Upper lobe of right lung (tissue), 1 donor: ENCODE measurements at regions not wholly inside any gene's neighbourhood (a gene's known extent, or its start where the extent isn't known, plus 50 kb on each side); places are given as distances from the start of the nearest gene placed in this dataset.

Source experiments
- ATAC-seq: fragments of 200-7000 bp; cut with Tn5 transposase; one replicate; pipeline ENCODE4 v1.9.1; 2020; ENCODE audit warnings: mild to moderate bottlenecking, moderate library complexity
- DNase-seq: peaks from one replicate; pipeline ENCODE4 v3.0.0-alpha.2; 2020
- H3K27ac ChIP-seq: fragments of 200-600 bp; one replicate; pipeline ENCODE4 v1.8.0; 2022
- H3K27me3 ChIP-seq: fragments of 200-600 bp; one replicate; pipeline ENCODE4 v1.8.0; 2022; ENCODE audit warnings: mild to moderate bottlenecking
- H3K36me3 ChIP-seq: fragments of 200-600 bp; one replicate; pipeline ENCODE4 v1.8.0; 2022
- H3K4me1 ChIP-seq: fragments of 200-600 bp; one replicate; pipeline ENCODE4 v1.8.0; 2022
- H3K4me3 ChIP-seq: fragments of 200-600 bp; one replicate; pipeline ENCODE4 v1.8.0; 2022; ENCODE audit warnings: mild to moderate bottlenecking
- H3K9me3 ChIP-seq: fragments of 200-600 bp; one replicate; pipeline ENCODE4 v1.8.0; 2022
- intact Hi-C: fragments of 100-400 bp; cut with DNase I; formaldehyde crosslinking; loops from one replicate; pipeline ENCODE4 v1.11.0; 2022
- TF ChIP-seq, protein P1 (sequence below): fragments of 200-600 bp; IDR thresholded peaks from one replicate; pipeline ENCODE4 v1.8.0; 2022; ENCODE audit warnings: antibody characterized with exemption
- donor health status: DM: no; HTN: yes; CAD: no; lungs with severe emphysema.

DNA sequence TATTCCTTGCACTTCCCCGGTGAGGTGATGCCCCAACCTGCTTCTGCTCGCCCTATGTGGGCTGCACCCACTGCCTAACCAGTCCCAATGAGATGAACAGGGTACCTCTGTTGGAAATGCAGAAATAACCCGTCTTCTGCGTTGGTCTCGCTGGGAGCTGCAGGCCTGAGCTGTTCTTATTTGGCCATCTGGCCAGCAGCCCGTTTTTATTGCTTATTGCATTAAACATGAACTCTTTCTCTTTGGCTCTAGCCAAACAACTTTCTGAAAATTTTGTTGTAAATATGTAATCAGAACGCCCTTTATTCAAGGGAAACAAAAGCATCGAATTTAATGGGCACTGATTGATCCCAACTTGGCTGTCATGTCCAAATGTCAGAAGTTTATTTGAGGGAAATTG, 124.7 kb upstream of the FTMT start:
- Histone ChIP-seq H3K4me3 (no peak overlapping the region), H3K27ac (no peak overlapping the region), H3K9me3 (no peaks in the 10 kb centered on the region), H3K27me3 (no peaks in the 10 kb centered on the region), H3K4me1 (no peaks in the 10 kb centered on the region), H3K36me3 (no peaks in the 10 kb centered on the region)
- intact Hi-C loops: no loop called here
- ATAC-seq (no peak), DNase-seq (no peak)
- TF ChIP-seq, protein P1, sequence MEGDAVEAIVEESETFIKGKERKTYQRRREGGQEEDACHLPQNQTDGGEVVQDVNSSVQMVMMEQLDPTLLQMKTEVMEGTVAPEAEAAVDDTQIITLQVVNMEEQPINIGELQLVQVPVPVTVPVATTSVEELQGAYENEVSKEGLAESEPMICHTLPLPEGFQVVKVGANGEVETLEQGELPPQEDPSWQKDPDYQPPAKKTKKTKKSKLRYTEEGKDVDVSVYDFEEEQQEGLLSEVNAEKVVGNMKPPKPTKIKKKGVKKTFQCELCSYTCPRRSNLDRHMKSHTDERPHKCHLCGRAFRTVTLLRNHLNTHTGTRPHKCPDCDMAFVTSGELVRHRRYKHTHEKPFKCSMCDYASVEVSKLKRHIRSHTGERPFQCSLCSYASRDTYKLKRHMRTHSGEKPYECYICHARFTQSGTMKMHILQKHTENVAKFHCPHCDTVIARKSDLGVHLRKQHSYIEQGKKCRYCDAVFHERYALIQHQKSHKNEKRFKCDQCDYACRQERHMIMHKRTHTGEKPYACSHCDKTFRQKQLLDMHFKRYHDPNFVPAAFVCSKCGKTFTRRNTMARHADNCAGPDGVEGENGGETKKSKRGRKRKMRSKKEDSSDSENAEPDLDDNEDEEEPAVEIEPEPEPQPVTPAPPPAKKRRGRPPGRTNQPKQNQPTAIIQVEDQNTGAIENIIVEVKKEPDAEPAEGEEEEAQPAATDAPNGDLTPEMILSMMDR: no peak

DNA sequence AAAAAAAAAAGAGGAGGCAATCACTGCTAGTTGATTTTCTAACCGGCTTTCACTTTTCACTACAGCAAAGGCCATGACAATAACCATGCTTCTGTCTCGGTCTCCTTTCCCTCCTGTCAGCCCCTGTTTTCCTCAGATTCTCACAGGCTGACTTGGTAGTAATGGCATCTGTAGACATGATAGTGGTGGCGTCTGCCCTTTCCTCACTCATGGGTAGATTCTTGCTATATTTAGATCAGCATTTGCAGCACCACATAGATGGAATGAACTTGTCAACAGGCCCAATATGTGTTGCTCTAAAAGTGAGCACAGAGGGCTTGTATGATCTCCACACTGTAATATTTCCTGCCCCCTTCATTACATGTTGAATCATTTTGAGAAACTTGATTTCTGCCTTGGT, 120.3 kb upstream of the FTMT start:
- H3K36me3 ChIP-seq: no peaks in the 10 kb centered on the region
- no peaks in the 10 kb centered on the region for H3K27me3 ChIP-seq
- DNase-seq (no peak), ATAC-seq (no peak)
- no peaks in the 10 kb centered on the region for H3K9me3 ChIP-seq
- no peaks in the 10 kb centered on the region for H3K4me1 ChIP-seq
- TF ChIP-seq, protein P1: no peak
- no peak overlapping the region for H3K27ac ChIP-seq
- H3K4me3 ChIP-seq: no peak overlapping the region
- intact Hi-C loops: no loop called here

DNA sequence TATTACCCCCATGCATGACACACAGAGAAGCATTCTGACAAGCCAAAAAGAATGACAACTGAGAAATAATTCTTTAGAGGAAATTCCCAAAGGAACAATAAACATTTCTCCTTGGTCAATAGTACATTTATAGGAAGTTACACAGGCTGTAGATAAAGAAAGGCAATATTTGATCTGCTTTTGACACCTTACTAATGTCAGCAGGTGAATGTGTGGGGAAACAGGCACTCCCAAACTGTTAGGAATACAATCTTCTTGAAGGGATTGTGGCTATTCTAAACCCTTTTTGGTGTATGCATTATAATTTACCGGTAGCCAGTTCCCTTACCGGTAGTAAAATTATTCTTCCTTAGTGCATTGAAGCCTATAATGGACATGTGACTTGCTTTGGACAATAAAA, 116.1 kb upstream of the FTMT start:
- no peak for ATAC-seq
- intact Hi-C loops: no loop called here
- H3K4me1 ChIP-seq: no peaks in the 10 kb centered on the region

DNA sequence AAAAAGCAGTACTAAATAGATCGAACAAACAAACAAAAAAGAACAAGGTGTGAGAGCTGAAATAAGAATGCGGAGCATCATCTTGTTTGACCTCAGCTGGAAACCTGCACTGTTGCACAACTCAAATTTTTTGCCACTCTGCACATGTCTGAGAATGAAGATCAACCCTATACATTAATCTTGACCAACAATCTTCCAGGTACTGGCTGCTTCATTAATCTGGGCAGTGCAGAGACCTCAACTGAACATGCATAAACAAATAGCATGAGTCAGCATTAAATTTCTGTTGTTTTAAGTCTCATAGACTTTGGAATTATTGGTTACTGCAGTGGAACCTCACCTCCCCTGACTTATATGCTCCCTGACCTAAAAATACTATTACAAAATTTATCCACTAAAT, 114.6 kb upstream of the FTMT start:
- no peak overlapping the region for H3K27ac ChIP-seq
- intact Hi-C loops: no loop called here
- H3K9me3 ChIP-seq: no peaks in the 10 kb centered on the region

More for the DNA sequence above, 116.1 kb upstream of the FTMT start:
- H3K9me3 ChIP-seq: no peaks in the 10 kb centered on the region
- TF ChIP-seq, protein P1: no peak
- H3K36me3 ChIP-seq: no peaks in the 10 kb centered on the region
- no peak overlapping the region for H3K27ac ChIP-seq
- H3K27me3 ChIP-seq: no peaks in the 10 kb centered on the region
- DNase-seq: no peak
- H3K4me3 ChIP-seq: no peak overlapping the region

DNA sequence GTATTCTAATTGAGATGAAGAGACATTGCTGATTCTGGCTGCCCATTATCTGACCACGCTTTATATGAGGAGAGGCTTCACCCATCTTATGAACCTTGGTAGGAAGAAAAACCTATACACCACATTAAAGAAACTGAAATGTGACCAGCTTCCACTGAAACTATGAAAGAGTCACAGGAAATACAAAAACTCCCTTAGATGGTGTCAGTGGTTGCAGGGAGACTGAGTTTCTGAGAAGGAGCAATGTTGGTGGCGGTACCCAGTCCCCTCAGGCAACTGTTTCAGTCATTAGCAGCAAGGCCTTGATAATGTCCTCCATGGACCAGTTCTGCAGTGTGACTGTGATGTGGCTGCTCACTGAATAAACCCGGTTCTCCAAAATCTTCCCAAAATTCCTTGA, 110.5 kb upstream of the FTMT start:
- H3K4me3 ChIP-seq: no peak overlapping the region
- DNase-seq (no peak), ATAC-seq (no peak)
- H3K9me3 ChIP-seq: no peaks in the 10 kb centered on the region
- TF ChIP-seq, protein P1: no peak
- no peaks in the 10 kb centered on the region for H3K4me1 ChIP-seq
- no peak overlapping the region for H3K27ac ChIP-seq
- H3K36me3 ChIP-seq: no peaks in the 10 kb centered on the region
- no peaks in the 10 kb centered on the region for H3K27me3 ChIP-seq
- intact Hi-C loops: no loop called here

More for the DNA sequence above, 114.6 kb upstream of the FTMT start:
- Histone ChIP-seq H3K36me3 (no peaks in the 10 kb centered on the region), H3K4me1 (no peaks in the 10 kb centered on the region), H3K4me3 (no peak overlapping the region), H3K27me3 (no peaks in the 10 kb centered on the region)
- ATAC-seq: no peak
- TF ChIP-seq, protein P1: no peak
- DNase-seq: no peak

DNA sequence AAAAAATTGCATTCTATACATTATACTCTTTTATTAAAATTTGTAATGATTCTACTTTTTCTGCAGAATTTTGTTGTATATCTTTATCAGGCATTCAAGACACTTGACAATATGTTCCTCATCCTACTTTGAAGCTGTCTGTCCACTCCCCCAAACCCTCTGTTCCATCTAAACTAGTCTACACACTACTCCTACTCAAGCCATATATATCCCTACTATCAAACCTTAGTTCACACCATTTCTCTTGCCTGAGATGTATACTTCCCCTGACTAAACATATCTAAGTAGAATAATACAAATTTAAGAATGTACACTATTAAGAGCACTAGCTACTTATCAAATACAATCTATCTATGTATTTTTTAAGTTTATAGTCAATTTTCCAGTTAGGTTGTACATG, 107.1 kb upstream of the FTMT start:
- Histone ChIP-seq H3K36me3 (no peaks in the 10 kb centered on the region), H3K9me3 (no peaks in the 10 kb centered on the region), H3K4me1 (no peaks in the 10 kb centered on the region), H3K27ac (no peak overlapping the region), H3K27me3 (no peaks in the 10 kb centered on the region), H3K4me3 (no peak overlapping the region)
- intact Hi-C loops: no loop called here
- no peak for DNase-seq
- TF ChIP-seq, protein P1: no peak
- ATAC-seq: no peak
